ENCODE measurements at regions not wholly inside any gene's neighbourhood (a gene's known extent, or its start where the extent isn't known, plus 50 kb on each side); places are given as distances from the start of the nearest gene placed in this dataset.

GRCh38 chr13:106003651-106004050 lies 531.8 kb downstream of the EFNB2 start:
- Mint-ChIP-seq H3K4me3 (no peak overlapping the region), H3K9me3 (peaks cover 7% of the 10 kb centered on the region), H3K27me3 (no peaks in the 10 kb centered on the region), H3K27ac (no peak overlapping the region), H3K36me3 (no peaks in the 10 kb centered on the region), H3K4me1 (no peaks in the 10 kb centered on the region)
- ATAC-seq = no peak

- peaks cover 7% of the 10 kb centered on the region for H3K9me3 Mint-ChIP-seq
- no peaks in the 10 kb centered on the region for H3K4me1 Mint-ChIP-seq
- H3K27me3 Mint-ChIP-seq = no peaks in the 10 kb centered on the region
- no peak overlapping the region for H3K27ac Mint-ChIP-seq
- H3K36me3 Mint-ChIP-seq = no peaks in the 10 kb centered on the region
- no peak overlapping the region for H3K4me3 Mint-ChIP-seq
- ATAC-seq = no peak
Measured at GRCh38 chr13:106001443-106001842, 534.0 kb downstream of the EFNB2 start.

DNA sequence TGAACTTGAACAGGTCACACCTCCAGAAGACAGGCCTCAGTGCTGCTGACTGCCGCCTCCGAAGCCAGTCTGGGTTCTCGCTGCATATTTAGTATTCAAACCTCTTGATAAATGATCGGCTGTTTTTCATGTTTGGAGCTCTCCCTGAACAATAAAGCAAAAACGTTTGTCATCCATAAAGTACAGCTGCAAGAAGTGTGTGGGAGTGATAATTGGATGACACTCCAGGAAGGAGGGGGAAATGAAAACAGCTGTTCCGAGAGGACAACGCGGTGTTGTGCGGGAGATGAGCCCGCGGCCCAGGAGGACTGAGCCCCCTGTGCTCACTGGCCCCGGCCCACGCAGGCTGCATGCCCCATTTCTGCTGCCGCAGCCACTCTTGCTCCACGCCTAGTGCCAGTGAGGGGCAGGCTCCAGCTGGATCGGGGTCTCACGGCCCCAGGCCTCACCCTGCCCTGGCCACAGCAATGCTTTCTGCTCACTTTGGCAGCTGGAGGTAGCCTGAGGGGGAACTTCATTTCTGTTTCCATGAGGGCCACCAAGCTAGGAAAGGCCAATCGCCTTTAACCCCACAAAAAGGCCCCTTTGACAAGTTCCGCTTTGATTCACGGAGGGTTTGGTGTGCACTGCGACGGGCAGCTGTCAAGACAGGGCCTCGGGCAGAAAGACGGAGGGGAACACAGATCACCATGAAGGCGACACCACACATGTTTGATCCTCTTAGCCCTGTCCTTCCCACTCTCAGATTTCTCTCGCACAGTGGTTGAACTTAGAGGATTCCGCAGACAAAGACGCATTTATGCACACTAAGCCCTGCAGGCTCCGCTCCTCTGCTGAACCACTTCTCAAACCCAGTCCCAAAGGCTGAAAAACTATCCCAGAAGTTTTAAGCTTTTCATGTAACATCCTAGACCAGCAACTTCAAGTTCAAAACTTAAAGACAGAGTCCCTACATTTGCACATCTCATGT lies 537.6 kb downstream of the EFNB2 start:
- ATAC-seq = no peak
- Mint-ChIP-seq H3K4me3 (no peak overlapping the region), H3K27me3 (no peaks in the 10 kb centered on the region), H3K27ac (no peak overlapping the region), H3K4me1 (no peaks in the 10 kb centered on the region), H3K9me3 (peaks cover 5% of the 10 kb centered on the region), H3K36me3 (no peaks in the 10 kb centered on the region)

DNA sequence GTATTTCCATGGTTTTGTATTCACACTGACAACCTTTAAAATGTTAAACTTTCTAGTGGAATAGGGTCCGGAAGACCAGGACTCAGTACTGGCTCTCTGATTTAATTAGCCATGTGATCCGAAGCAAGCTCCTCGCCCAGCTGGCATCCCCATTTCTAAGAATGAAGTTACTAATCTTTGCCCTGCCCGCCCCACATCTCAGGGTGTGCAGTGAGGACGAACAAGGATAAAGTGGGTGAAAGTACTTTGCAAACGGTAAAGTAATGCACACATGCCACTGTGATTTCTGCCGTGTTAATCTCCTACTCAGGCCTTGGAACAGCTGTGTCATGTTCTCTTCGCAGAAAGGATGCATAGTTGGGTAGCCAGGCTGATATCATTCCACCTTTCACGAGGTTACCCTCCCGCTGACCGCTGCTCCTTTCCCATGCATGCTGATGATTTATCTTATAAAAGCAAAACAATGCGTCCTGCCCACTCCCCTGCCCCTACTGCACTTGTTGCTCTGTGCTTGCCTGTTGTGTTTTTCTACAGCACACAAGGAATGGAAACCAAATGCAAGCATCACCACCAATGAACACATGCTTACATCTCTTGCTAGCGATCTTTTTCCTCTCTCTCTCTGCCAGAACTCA lies 539.0 kb downstream of the EFNB2 start:
- peaks cover 5% of the 10 kb centered on the region for H3K9me3 Mint-ChIP-seq
- no peaks in the 10 kb centered on the region for H3K27me3 Mint-ChIP-seq
- no peak overlapping the region for H3K4me3 Mint-ChIP-seq
- H3K27ac Mint-ChIP-seq = no peak overlapping the region
- no peaks in the 10 kb centered on the region for H3K4me1 Mint-ChIP-seq
- ATAC-seq = no peak
- no peaks in the 10 kb centered on the region for H3K36me3 Mint-ChIP-seq

DNA sequence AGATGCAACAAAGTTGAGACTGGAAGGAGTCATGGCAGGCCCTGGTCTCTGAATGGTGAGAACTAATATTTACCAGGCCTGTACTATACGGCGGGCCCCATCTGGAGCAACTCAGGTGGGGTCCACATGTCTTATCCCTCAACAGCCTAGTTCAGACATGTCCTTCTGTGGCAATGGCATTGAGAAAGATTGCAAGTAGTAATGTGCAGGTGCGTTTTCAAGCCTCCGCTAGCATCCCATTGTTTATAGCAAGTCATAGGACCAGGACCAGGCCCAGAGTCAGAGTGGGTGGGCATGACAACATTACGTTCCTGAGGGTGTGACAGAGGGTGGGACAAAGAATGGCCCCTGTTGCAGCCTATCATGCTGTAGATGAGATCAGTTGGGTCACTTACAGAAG lies 541.1 kb downstream of the EFNB2 start:
- H3K4me3 Mint-ChIP-seq = no peak overlapping the region
- no peak for ATAC-seq
- H3K27me3 Mint-ChIP-seq = no peaks in the 10 kb centered on the region
- no peak overlapping the region for H3K27ac Mint-ChIP-seq
- peaks cover 5% of the 10 kb centered on the region for H3K9me3 Mint-ChIP-seq
- no peaks in the 10 kb centered on the region for H3K36me3 Mint-ChIP-seq
- H3K4me1 Mint-ChIP-seq = no peaks in the 10 kb centered on the region

GRCh38 chr13:105991622-105992277 lies 543.7 kb downstream of the EFNB2 start:
- Mint-ChIP-seq H3K27ac (no peak overlapping the region), H3K27me3 (no peaks in the 10 kb centered on the region), H3K4me1 (no peaks in the 10 kb centered on the region), H3K4me3 (no peak overlapping the region), H3K9me3 (peaks cover 5% of the 10 kb centered on the region), H3K36me3 (no peaks in the 10 kb centered on the region)
- no peak for ATAC-seq

DNA sequence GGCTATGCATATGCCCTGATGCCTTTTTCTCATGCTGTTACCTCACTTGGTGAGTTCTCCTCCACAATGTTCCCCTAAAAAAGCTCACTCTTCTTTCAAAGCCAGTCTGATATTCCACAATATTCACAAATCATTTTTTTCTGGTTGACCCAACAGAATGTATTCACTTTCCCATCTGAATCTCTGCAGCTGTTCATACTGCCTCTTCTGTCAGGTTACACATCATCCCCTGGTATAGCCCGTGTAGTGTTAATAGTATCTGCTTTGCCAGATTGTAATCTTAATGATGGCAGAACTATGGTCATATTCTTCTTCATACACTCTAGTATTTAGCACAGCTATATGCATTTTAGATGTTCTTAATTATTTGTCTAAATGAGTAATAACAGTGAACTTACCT lies 544.3 kb downstream of the EFNB2 start:
- H3K27me3 Mint-ChIP-seq = no peaks in the 10 kb centered on the region
- no peak for ATAC-seq
- H3K27ac Mint-ChIP-seq = no peak overlapping the region
- H3K36me3 Mint-ChIP-seq = no peaks in the 10 kb centered on the region
- H3K4me1 Mint-ChIP-seq = no peaks in the 10 kb centered on the region
- H3K9me3 Mint-ChIP-seq = peaks cover 5% of the 10 kb centered on the region
- H3K4me3 Mint-ChIP-seq = no peak overlapping the region

DNA sequence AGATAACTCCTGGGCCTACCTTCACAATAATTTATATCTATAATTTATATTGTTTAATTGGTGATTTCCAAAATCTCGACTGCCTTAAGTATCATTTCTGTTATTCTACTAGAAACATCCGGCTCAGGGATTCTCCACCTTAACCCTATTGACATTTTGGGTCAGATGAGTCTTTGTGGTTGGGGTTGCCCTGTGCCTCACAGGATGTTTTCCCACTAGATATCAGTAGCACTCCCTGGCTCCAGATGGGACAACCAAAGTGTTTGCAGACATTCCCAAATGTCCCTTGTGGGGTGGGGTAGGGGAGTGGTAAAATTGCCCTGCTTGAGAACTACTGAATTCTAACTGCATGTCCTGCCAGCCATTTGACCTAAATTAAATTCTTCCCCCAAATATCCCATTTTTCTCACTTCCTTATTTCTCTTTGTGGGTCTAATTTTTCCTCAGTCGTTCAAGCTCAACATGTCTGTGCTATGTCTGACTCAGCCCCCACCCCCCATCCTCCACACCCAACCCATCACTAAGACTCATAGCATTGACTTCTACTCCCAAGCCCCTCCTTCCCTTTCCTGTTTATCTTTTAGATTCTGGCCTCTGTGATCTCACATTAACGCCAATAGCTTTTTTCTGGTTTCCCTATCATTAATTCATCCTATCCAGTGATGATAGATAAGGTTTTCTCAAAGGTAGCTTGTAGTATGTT lies 545.1 kb downstream of the EFNB2 start:
- Mint-ChIP-seq H3K27ac (no peak overlapping the region), H3K9me3 (peaks cover 5% of the 10 kb centered on the region), H3K36me3 (no peaks in the 10 kb centered on the region), H3K4me3 (no peak overlapping the region), H3K27me3 (no peaks in the 10 kb centered on the region), H3K4me1 (no peaks in the 10 kb centered on the region)
- no peak for ATAC-seq

GRCh38 chr13:105984646-105985045 lies 550.8 kb downstream of the EFNB2 start:
- ATAC-seq = no peak
- no peak overlapping the region for H3K4me3 Mint-ChIP-seq
- no peaks in the 10 kb centered on the region for H3K4me1 Mint-ChIP-seq
- peaks cover 5% of the 10 kb centered on the region for H3K9me3 Mint-ChIP-seq
- no peaks in the 10 kb centered on the region for H3K36me3 Mint-ChIP-seq
- H3K27ac Mint-ChIP-seq = no peak overlapping the region
- no peaks in the 10 kb centered on the region for H3K27me3 Mint-ChIP-seq

DNA sequence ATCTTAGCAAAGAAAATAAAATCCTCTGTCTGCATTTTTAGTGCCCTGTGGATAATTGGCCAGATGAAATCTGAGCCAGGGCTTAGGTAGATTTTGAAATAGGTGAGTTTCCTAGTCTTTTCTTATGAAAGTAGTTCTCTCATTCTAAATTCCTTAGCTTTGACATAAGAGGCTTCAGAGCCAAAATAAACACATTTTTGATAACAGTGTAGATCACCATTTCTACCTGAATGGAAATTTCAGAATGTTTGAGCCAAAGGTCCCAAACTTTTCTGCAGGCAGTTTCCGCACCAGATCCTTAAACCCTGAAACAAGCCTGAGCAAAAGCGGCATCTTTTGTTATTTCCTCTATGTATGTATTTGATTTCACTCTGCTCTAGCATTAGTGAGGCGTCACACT lies 551.2 kb downstream of the EFNB2 start:
- Mint-ChIP-seq H3K27ac (no peak overlapping the region), H3K4me1 (no peaks in the 10 kb centered on the region), H3K27me3 (no peaks in the 10 kb centered on the region), H3K4me3 (no peak overlapping the region), H3K9me3 (peaks cover 5% of the 10 kb centered on the region), H3K36me3 (no peaks in the 10 kb centered on the region)
- ATAC-seq = no peak

DNA sequence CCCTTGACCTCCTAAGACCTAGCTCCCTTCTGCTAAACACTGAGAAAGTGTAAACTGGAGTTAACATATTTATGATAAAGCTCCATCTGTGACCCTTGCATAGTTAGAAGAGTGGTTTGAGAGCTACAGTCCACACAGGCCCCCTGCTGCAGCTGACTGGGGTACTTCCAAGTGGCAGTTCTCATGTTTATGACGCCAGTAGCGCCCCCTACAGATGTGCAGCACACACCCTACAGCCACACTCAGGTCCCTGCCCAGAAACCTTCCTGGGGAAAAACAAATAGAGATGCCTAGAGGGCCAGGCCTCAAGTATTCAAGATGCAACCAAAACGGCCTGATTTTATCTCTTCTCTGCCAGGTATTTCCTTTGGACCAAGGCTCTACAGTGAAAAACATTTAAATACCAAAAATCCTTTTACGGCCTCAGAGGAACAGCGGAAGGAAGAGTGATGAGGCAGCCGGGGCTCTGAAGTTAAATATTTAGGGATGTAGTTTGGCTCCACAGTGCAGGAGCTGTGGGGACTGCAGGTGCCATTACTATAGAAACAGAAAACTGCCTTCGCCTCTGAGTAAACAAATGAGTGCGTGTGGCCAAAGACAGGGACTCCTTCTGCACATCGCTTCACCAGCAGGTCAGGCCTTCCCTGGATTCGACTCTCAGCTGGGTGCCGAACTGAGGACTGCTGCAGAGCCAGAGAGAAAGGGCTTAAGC lies 553.1 kb downstream of the EFNB2 start:
- no peak overlapping the region for H3K4me3 Mint-ChIP-seq
- no peak overlapping the region for H3K27ac Mint-ChIP-seq
- no peaks in the 10 kb centered on the region for H3K27me3 Mint-ChIP-seq
- ATAC-seq = no peak
- H3K36me3 Mint-ChIP-seq = no peaks in the 10 kb centered on the region
- H3K9me3 Mint-ChIP-seq = no peaks in the 10 kb centered on the region
- H3K4me1 Mint-ChIP-seq = no peaks in the 10 kb centered on the region

GRCh38 chr13:105979131-105980011 lies 556.1 kb downstream of the EFNB2 start:
- Mint-ChIP-seq H3K4me3 (no peak overlapping the region), H3K27ac (no peak overlapping the region), H3K36me3 (no peaks in the 10 kb centered on the region), H3K4me1 (no peaks in the 10 kb centered on the region), H3K9me3 (no peaks in the 10 kb centered on the region), H3K27me3 (no peaks in the 10 kb centered on the region)
- ATAC-seq = no peak

DNA sequence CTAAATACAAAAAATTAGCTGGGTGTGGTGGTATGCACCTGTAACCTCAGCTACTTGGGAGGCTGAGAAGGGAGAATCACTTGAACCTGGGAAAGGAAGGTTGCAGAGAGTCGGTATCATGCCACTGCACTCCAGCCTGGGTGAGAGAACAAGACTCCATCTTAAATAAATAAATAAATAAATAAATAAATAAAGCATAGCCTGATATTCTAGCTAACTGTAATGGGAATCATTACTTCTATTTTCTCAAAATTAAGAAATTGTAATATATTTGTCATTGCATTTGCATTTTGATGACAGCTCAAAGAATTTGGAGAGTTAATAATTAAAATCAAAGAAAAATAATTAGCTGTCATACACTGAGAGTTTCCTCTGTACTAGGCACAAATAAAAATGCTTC lies 561.1 kb downstream of the EFNB2 start:
- ATAC-seq = no peak
- Mint-ChIP-seq H3K36me3 (no peaks in the 10 kb centered on the region), H3K27me3 (no peaks in the 10 kb centered on the region), H3K27ac (no peak overlapping the region), H3K9me3 (no peaks in the 10 kb centered on the region), H3K4me3 (no peak overlapping the region), H3K4me1 (no peaks in the 10 kb centered on the region)
